H1 (cell line): ENCODE measurements at regions not wholly inside any gene's neighbourhood (a gene's known extent, or its start where the extent isn't known, plus 50 kb on each side); places are given as distances from the start of the nearest gene placed in this dataset.

Experiments
- CHD7 ChIP-seq: fragments of 300-600 bp; sonication (generic); IDR thresholded peaks from 2 replicates; pipeline ENCODE4 v1.7.1; 2012; ENCODE audit warnings: low read length, moderate library complexity, mild to moderate bottlenecking, inconsistent platforms; ENCODE audit not compliant: insufficient replicate concordance
- JUND ChIP-seq: IDR thresholded peaks from 2 replicates; pipeline ENCODE4 v1.6.1; 2011; ENCODE audit warnings: mild to moderate bottlenecking, improper control_type of control experiment, low read length
- KDM1A ChIP-seq: fragments of 200-600, 300-600 bp; sonication (generic); IDR thresholded peaks from 2 replicates; pipeline ENCODE4 v1.7.1; 2016; ENCODE audit warnings: mild to moderate bottlenecking, low read length, borderline replicate concordance
- MAX ChIP-seq: IDR thresholded peaks from 2 replicates; pipeline ENCODE4 v1.6.1; 2012; ENCODE audit warnings: inconsistent platforms
- POU5F1 ChIP-seq: IDR thresholded peaks from 2 replicates; pipeline ENCODE4 v1.6.1; 2011; ENCODE audit warnings: low read depth, mild to moderate bottlenecking, low read length, moderate library complexity
- RFX5 ChIP-seq: IDR thresholded peaks from 2 replicates; pipeline ENCODE4 v1.6.1; 2011; ENCODE audit warnings: low read depth, low read length, improper control_type of control experiment, borderline replicate concordance
- SIX5 ChIP-seq: IDR thresholded peaks from 2 replicates; pipeline ENCODE4 v1.6.1; 2011; ENCODE audit warnings: mild to moderate bottlenecking, low read depth, low read length
- SRF ChIP-seq: IDR thresholded peaks from 2 replicates; pipeline ENCODE4 v1.6.1; 2011; ENCODE audit warnings: mild to moderate bottlenecking, low read depth, low read length, moderate library complexity
- ZNF274 ChIP-seq: IDR thresholded peaks from 2 replicates; pipeline ENCODE4 v1.7.0; 2012; ENCODE audit warnings: low read length, borderline replicate concordance; ENCODE audit errors: extremely low read depth

- TF ChIP-seq CHD7 (no peak), JUND (no peak), SRF (no peak), ZNF274 (no peak), RFX5 (no peak), POU5F1 (no peak), MAX (no peak), KDM1A (no peak), SIX5 (no peak)
Observed at GRCh38 chr4:74631988-74632387, 162.3 kb downstream of the BTC start (continued).
